ENCODE measurements at regions not wholly inside any gene's neighbourhood (a gene's known extent, or its start where the extent isn't known, plus 50 kb on each side); places are given as distances from the start of the nearest gene placed in this dataset.

GRCh38 chr17:69870091-69870530 is 204.9 kb upstream of the KCNJ16 start:
- Mint-ChIP-seq H3K36me3 (ENCODE audit: unreplicated experiment) (no peaks in the 10 kb centered on the region), H3K9me3 (ENCODE audit: unreplicated experiment) (peaks cover 3% of the 10 kb centered on the region), H3K4me1 (ENCODE audit: unreplicated experiment) (peaks cover 38% of the 10 kb centered on the region), H3K4me3 (ENCODE audit: unreplicated experiment) (no peak overlapping the region), H3K27ac (ENCODE audit: unreplicated experiment) (peak overlapping the region; percentile 2), H3K27me3 (ENCODE audit: unreplicated experiment) (no peaks in the 10 kb centered on the region)
- no peak for TF ChIP-seq CTCF (IDR thresholded peaks at IDR 0.05)
- no peak for DNase-seq (ENCODE audit: extremely low spot score, unreplicated experiment)

DNA sequence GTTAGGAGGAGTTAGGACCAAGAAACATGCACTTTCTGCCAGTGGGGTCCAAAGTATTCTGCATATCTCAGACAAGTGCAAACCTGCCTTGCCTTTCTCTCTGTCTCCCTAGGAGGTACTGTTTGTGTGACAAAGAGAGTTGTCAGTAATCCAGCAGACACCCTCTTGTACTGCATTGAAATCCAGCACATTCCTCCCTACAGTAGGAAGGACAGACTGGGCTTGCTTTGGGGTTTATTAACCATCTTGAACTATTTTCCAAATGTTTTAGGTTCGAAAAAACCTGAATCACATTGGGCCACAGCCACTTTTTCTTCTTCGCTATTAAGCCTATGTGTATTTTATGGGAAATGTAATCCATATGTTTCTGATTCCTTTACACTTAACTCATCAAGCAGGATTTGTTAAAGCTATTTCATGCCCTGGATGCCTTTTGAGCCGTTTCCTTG is 204.2 kb upstream of the KCNJ16 start:
- H3K4me1 Mint-ChIP-seq (ENCODE audit: unreplicated experiment), result peaks cover 38% of the 10 kb centered on the region
- peak overlapping the region; percentile 24 for H3K27ac Mint-ChIP-seq (ENCODE audit: unreplicated experiment)

DNA sequence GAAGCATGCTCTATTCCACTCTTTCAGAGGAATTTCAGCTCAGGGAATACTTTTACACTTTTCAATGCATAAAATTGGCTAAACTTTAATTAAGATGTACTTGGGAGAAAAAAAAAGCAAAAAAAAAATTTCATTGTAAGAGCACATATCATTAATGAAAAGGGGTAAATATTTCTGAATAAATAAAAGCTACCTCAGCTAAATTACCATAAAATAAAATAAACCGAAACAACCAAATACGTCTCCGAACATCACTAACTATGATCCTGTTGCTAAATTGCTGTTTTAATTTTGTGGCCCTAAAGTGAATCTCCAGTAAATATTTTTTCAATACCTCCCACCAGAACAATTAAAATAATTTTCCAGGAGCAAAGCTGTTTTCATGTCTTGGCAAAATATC is 203.7 kb upstream of the KCNJ16 start:
- peaks cover 38% of the 10 kb centered on the region for H3K4me1 Mint-ChIP-seq (ENCODE audit: unreplicated experiment)
- no peaks in the 10 kb centered on the region for H3K27me3 Mint-ChIP-seq (ENCODE audit: unreplicated experiment)
- DNase-seq (ENCODE audit: extremely low spot score, unreplicated experiment), result no peak
- H3K4me3 Mint-ChIP-seq (ENCODE audit: unreplicated experiment), result no peak overlapping the region
- no peaks in the 10 kb centered on the region for H3K36me3 Mint-ChIP-seq (ENCODE audit: unreplicated experiment)
- peaks cover 3% of the 10 kb centered on the region for H3K9me3 Mint-ChIP-seq (ENCODE audit: unreplicated experiment)
- no peak for TF ChIP-seq CTCF (IDR thresholded peaks at IDR 0.05)
- H3K27ac Mint-ChIP-seq (ENCODE audit: unreplicated experiment), result no peak overlapping the region

More for the DNA sequence above, 204.2 kb upstream of the KCNJ16 start:
- TF ChIP-seq CTCF (IDR thresholded peaks at IDR 0.05), result no peak
- DNase-seq (ENCODE audit: extremely low spot score, unreplicated experiment), result no peak
- H3K27me3 Mint-ChIP-seq (ENCODE audit: unreplicated experiment), result no peaks in the 10 kb centered on the region
- no peaks in the 10 kb centered on the region for H3K36me3 Mint-ChIP-seq (ENCODE audit: unreplicated experiment)
- peaks cover 3% of the 10 kb centered on the region for H3K9me3 Mint-ChIP-seq (ENCODE audit: unreplicated experiment)
- no peak overlapping the region for H3K4me3 Mint-ChIP-seq (ENCODE audit: unreplicated experiment)

DNA sequence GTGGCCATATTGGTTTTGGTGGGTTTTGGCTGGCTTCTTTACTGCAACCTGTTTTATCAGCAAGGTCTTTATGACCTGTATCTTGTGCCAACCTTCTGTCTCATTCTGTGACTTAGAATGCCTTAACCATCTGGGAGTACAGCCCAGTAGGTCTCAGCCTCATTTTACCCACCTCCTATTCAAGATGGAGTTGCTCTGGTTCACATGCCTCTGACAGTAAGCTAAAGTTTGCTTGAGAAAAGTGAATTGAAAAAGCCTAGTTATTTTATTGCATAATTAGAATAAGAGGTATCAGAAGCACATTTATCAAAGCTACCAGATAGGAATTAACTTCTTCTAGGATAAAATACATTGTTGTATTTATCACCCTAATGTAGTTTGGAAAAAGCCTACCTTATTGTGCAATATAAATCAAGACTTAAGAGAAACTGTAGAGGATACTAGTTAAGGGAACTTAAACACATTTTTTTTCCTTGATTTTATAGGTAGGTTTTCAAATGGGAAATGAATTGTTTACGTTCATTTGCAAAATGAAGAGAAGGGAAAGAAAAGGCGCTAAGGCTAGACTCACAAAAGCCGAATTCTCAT is 202.3 kb upstream of the KCNJ16 start:
- H3K36me3 Mint-ChIP-seq (ENCODE audit: unreplicated experiment), result no peaks in the 10 kb centered on the region
- DNase-seq (ENCODE audit: extremely low spot score, unreplicated experiment), result no peak
- peaks cover 38% of the 10 kb centered on the region for H3K4me1 Mint-ChIP-seq (ENCODE audit: unreplicated experiment)
- no peak for TF ChIP-seq CTCF (IDR thresholded peaks at IDR 0.05)
- H3K4me3 Mint-ChIP-seq (ENCODE audit: unreplicated experiment), result no peak overlapping the region
- H3K27me3 Mint-ChIP-seq (ENCODE audit: unreplicated experiment), result no peaks in the 10 kb centered on the region
- peaks cover under 1% of the 10 kb centered on the region for H3K9me3 Mint-ChIP-seq (ENCODE audit: unreplicated experiment)
- H3K27ac Mint-ChIP-seq (ENCODE audit: unreplicated experiment), result no peak overlapping the region

- H3K4me3 Mint-ChIP-seq (ENCODE audit: unreplicated experiment), result no peak overlapping the region
- H3K27me3 Mint-ChIP-seq (ENCODE audit: unreplicated experiment), result no peaks in the 10 kb centered on the region
- no peak for DNase-seq (ENCODE audit: extremely low spot score, unreplicated experiment)
- no peak overlapping the region for H3K27ac Mint-ChIP-seq (ENCODE audit: unreplicated experiment)
- TF ChIP-seq CTCF (IDR thresholded peaks at IDR 0.05), result no peak
- peaks cover 41% of the 10 kb centered on the region for H3K4me1 Mint-ChIP-seq (ENCODE audit: unreplicated experiment)
- H3K9me3 Mint-ChIP-seq (ENCODE audit: unreplicated experiment), result no peaks in the 10 kb centered on the region
- no peaks in the 10 kb centered on the region for H3K36me3 Mint-ChIP-seq (ENCODE audit: unreplicated experiment)
These were observed 200.8 kb upstream of the KCNJ16 start for GRCh38 chr17:69874175-69874670.

Data from osteocyte (in vitro differentiated cells).